Activated CD8-positive, alpha-beta memory T cell treated with anti-CD3 and anti-CD28 coated beads, Interleukin-2, amount 50 U/mL, for 4 hours (primary cell): ENCODE measurements at regions not wholly inside any gene's neighbourhood (a gene's known extent, or its start where the extent isn't known, plus 50 kb on each side); places are given as distances from the start of the nearest gene placed in this dataset.
"Not testable (repeated sequence)": the region's sequence is repeated elsewhere in the genome, so short reads cannot be mapped to it uniquely, and the experiment has no call there.

ENCODE experiments used
- DNase-seq: peaks from one replicate; pipeline ENCODE4 v3.0.0-alpha.2; 2020

- DNase-seq = no peak
Measured at GRCh38 chr14:97773598-97773997, 976.4 kb downstream of the VRK1 start.

GRCh38 chr14:97776890-97777558 lies 979.8 kb downstream of the VRK1 start:
- no peak for DNase-seq

GRCh38 chr14:97777622-97778355 lies 980.6 kb downstream of the VRK1 start:
- DNase-seq = peak; percentile 29

GRCh38 chr14:97779140-97779539 lies 982.0 kb downstream of the VRK1 start:
- no peak for DNase-seq

GRCh38 chr14:97780804-97781203 lies 983.6 kb downstream of the VRK1 start:
- DNase-seq = no peak

GRCh38 chr14:97781961-97782360 lies 984.8 kb downstream of the VRK1 start:
- DNase-seq = no peak

- DNase-seq = no peak
Measured at GRCh38 chr14:97782871-97783414, 985.8 kb downstream of the VRK1 start.

- DNase-seq = no peak
Measured at GRCh38 chr14:97785495-97785894, 988.3 kb downstream of the VRK1 start.

- DNase-seq = no peak
Measured at GRCh38 chr14:97788364-97788763, 991.2 kb downstream of the VRK1 start.

- no peak for DNase-seq
Measured at GRCh38 chr14:97788846-97789526, 991.8 kb downstream of the VRK1 start.

GRCh38 chr14:97791072-97791471 lies 993.9 kb downstream of the VRK1 start:
- no peak for DNase-seq

GRCh38 chr14:97791906-97792305 lies 994.7 kb downstream of the VRK1 start:
- DNase-seq = no peak

- DNase-seq = no peak
Measured at GRCh38 chr14:97796511-97796910, 999.3 kb downstream of the VRK1 start.

GRCh38 chr14:97798176-97798575 lies 1001.0 kb downstream of the VRK1 start:
- DNase-seq = no peak

GRCh38 chr14:97802430-97803373 lies 1005.5 kb downstream of the VRK1 start:
- no peak for DNase-seq

GRCh38 chr14:97804056-97804455 lies 1006.9 kb downstream of the VRK1 start:
- DNase-seq = no peak

- no peak for DNase-seq
Measured at GRCh38 chr14:97806891-97807290, 1009.7 kb downstream of the VRK1 start.

- not testable (repeated sequence) for DNase-seq
Measured at GRCh38 chr14:97808541-97808940, 1011.4 kb downstream of the VRK1 start.

- DNase-seq = no peak
Measured at GRCh38 chr14:97813556-97813955, 1016.4 kb downstream of the VRK1 start.

- no peak for DNase-seq
Measured at GRCh38 chr14:97820781-97821180, 1023.6 kb downstream of the VRK1 start.

- no peak for DNase-seq
Measured at GRCh38 chr14:97824218-97824617, 1027.0 kb downstream of the VRK1 start.

- DNase-seq = no peak
Measured at GRCh38 chr14:97827746-97828145, 1030.6 kb downstream of the VRK1 start.

GRCh38 chr14:97832776-97833175 lies 1035.6 kb downstream of the VRK1 start:
- no peak for DNase-seq
